WTC11 (cell line): ENCODE measurements at regions not wholly inside any gene's neighbourhood (a gene's known extent, or its start where the extent isn't known, plus 50 kb on each side); places are given as distances from the start of the nearest gene placed in this dataset.

Source experiments
- ATF3 ChIP-seq: sonication (generic); formaldehyde crosslinking; conservative IDR thresholded peaks from 2 replicates; pipeline ENCODE4 v1.8.1; 2022; ENCODE audit warnings: mild to moderate bottlenecking, missing genetic modification reagents
- CTCF ChIP-seq: fragments of 200-600 bp; IDR thresholded peaks from 2 replicates; pipeline ENCODE4 v1.8.0; 2022; ENCODE audit warnings: antibody characterized with exemption
- IRF1 ChIP-seq: sonication (generic); formaldehyde crosslinking; IDR thresholded peaks from 2 replicates; pipeline ENCODE4 v1.8.0; 2023; ENCODE audit warnings: missing genetic modification reagents
- NFYB ChIP-seq: sonication (generic); formaldehyde crosslinking; conservative IDR thresholded peaks from 2 replicates; pipeline ENCODE4 v1.8.0; 2022; ENCODE audit warnings: low read depth, missing genetic modification reagents

GRCh38 chr5:89280103-89281037, 397.4 kb upstream of the MEF2C start:
- no peak for TF ChIP-seq CTCF
- TF ChIP-seq IRF1 (CRISPR knock-in tag): no peak
- no peak for TF ChIP-seq ATF3 (CRISPR knock-in tag)
- no peak for TF ChIP-seq NFYB (CRISPR knock-in tag)
